OCI-LY1 (cell line): ENCODE measurements at regions not wholly inside any gene's neighbourhood (a gene's known extent, or its start where the extent isn't known, plus 50 kb on each side); places are given as distances from the start of the nearest gene placed in this dataset.

ENCODE experiments used
- H2AFZ ChIP-seq: fragments of 200-600 bp; sonication (generic), shearing (Covaris generic); 2 replicates; pipeline ENCODE4 v1.6.0; 2014; ENCODE audit warnings: antibody characterized with exemption, mild to moderate bottlenecking, low read length
- H3F3A ChIP-seq: fragments of 200-600 bp; sonication (generic), shearing (Covaris generic); 2 replicates; pipeline ENCODE4 v1.6.0; 2014; ENCODE audit warnings: mild to moderate bottlenecking, antibody characterized with exemption, low read length, moderate library complexity; ENCODE audit not compliant: insufficient read depth
- H3K27ac ChIP-seq: fragments of 200-600 bp; sonication (generic); 2 replicates; pipeline ENCODE4 v1.5.1; 2014; ENCODE audit warnings: low read length, mixed run types, mild to moderate bottlenecking, low read depth; ENCODE audit not compliant: poor library complexity, severe bottlenecking
- H3K27me3 ChIP-seq: fragments of 200-600 bp; sonication (generic); 2 replicates; pipeline ENCODE4 v1.6.0; 2014; ENCODE audit warnings: antibody characterized with exemption, mild to moderate bottlenecking, low read length, moderate library complexity; ENCODE audit not compliant: insufficient read depth
- H3K36me3 ChIP-seq: fragments of 200-600 bp; sonication (generic); 2 replicates; pipeline ENCODE4 v1.6.1; 2014; ENCODE audit warnings: mild to moderate bottlenecking, antibody characterized with exemption, low read length, moderate library complexity, mixed read lengths; ENCODE audit not compliant: insufficient read depth
- H3K4me1 ChIP-seq: fragments of 200-600 bp; sonication (generic); 2 replicates; pipeline ENCODE4 v1.5.1; 2014; ENCODE audit warnings: mild to moderate bottlenecking, low read length, moderate library complexity; ENCODE audit not compliant: insufficient read depth, severe bottlenecking
- H3K4me2 ChIP-seq: fragments of 200-600 bp; sonication (generic), shearing (Covaris generic); 2 replicates; pipeline ENCODE4 v1.6.1; 2014; ENCODE audit warnings: low read length
- H3K4me3 ChIP-seq: fragments of 200-600 bp; sonication (generic); 2 replicates; pipeline ENCODE4 v1.5.1; 2014; ENCODE audit warnings: low read length, low read depth, mild to moderate bottlenecking, mixed read lengths; ENCODE audit not compliant: poor library complexity, severe bottlenecking
- H3K79me2 ChIP-seq: fragments of 200-600 bp; shearing (Covaris generic); 2 replicates; pipeline ENCODE4 v1.6.1; 2016; ENCODE audit warnings: mixed run types, low read length, mixed read lengths; ENCODE audit not compliant: insufficient read depth
- H3K9ac ChIP-seq: fragments of 200-600 bp; sonication (generic), shearing (Covaris generic); 2 replicates; pipeline ENCODE4 v1.6.1; 2014; ENCODE audit warnings: mild to moderate bottlenecking, low read length, mixed read lengths
- H3K9me2 ChIP-seq: fragments of 200-600 bp; sonication (generic), shearing (Covaris generic); 2 replicates; pipeline ENCODE4 v1.6.1; 2014; ENCODE audit warnings: low read depth, mild to moderate bottlenecking, low read length, mixed read lengths
- H3K9me3 ChIP-seq: fragments of 200-600 bp; shearing (Covaris generic); 2 replicates; pipeline ENCODE4 v1.6.1; 2014; ENCODE audit warnings: low read length, mixed read lengths
- H4K20me1 ChIP-seq: fragments of 200-600 bp; sonication (generic), shearing (Covaris generic); 2 replicates; pipeline ENCODE4 v1.6.0; 2016; ENCODE audit warnings: mild to moderate bottlenecking, low read length; ENCODE audit not compliant: insufficient read depth
- CTCF ChIP-seq: fragments of 200-600 bp; sonication (generic), shearing (Covaris generic); IDR thresholded peaks from 2 replicates; pipeline ENCODE4 v1.5.1; 2017; ENCODE audit warnings: mild to moderate bottlenecking, antibody characterized with exemption, low read length, moderate library complexity, mixed read lengths
- EZH2 ChIP-seq: fragments of 200-600 bp; sonication (generic), shearing (Covaris generic); IDR thresholded peaks from 2 replicates; pipeline ENCODE4 v1.8.0; 2017; ENCODE audit warnings: borderline replicate concordance, mixed run types, mild to moderate bottlenecking, antibody characterized with exemption, low read length, moderate library complexity, mixed read lengths

GRCh38 chr4:110424144-110424543 lies 51.8 kb upstream of the ENPEP start:
- H3K4me2 ChIP-seq: no peak overlapping the region
- no peaks in the 10 kb centered on the region for H3K9me2 ChIP-seq
- no peaks in the 10 kb centered on the region for H3K79me2 ChIP-seq
- H2AFZ ChIP-seq: no peak overlapping the region
- H3K9ac ChIP-seq: no peak overlapping the region
- no peak overlapping the region for H3K4me3 ChIP-seq
- H3K36me3 ChIP-seq: no peaks in the 10 kb centered on the region
- H4K20me1 ChIP-seq: no peaks in the 10 kb centered on the region
- H3K4me1 ChIP-seq: no peaks in the 10 kb centered on the region
- no peak overlapping the region for H3K27ac ChIP-seq
- no peaks in the 10 kb centered on the region for H3F3A ChIP-seq
- H3K27me3 ChIP-seq: no peaks in the 10 kb centered on the region
- no peaks in the 10 kb centered on the region for H3K9me3 ChIP-seq
- TF ChIP-seq EZH2: no peak
- no peak for TF ChIP-seq CTCF

- H3K4me1 ChIP-seq: no peaks in the 10 kb centered on the region
- no peaks in the 10 kb centered on the region for H3K27me3 ChIP-seq
Observed at GRCh38 chr4:110418641-110419040, 57.3 kb upstream of the ENPEP start.

GRCh38 chr4:110417136-110417535 lies 58.8 kb upstream of the ENPEP start:
- Histone ChIP-seq H3K4me3 (no peak overlapping the region), H3K27ac (no peak overlapping the region), H4K20me1 (no peaks in the 10 kb centered on the region), H3F3A (no peaks in the 10 kb centered on the region), H3K36me3 (no peaks in the 10 kb centered on the region), H3K9me2 (no peaks in the 10 kb centered on the region), H3K79me2 (no peaks in the 10 kb centered on the region), H3K4me1 (peaks cover 7% of the 10 kb centered on the region), H3K9me3 (no peaks in the 10 kb centered on the region), H3K4me2 (no peak overlapping the region), H3K9ac (no peak overlapping the region), H3K27me3 (no peaks in the 10 kb centered on the region), H2AFZ (no peak overlapping the region)
- TF ChIP-seq EZH2 (no peak), CTCF (no peak)

More at GRCh38 chr4:110418641-110419040, 57.3 kb upstream of the ENPEP start:
- no peak overlapping the region for H3K4me2 ChIP-seq
- no peaks in the 10 kb centered on the region for H3K79me2 ChIP-seq
- H3K4me3 ChIP-seq: no peak overlapping the region
- no peaks in the 10 kb centered on the region for H3K36me3 ChIP-seq
- no peak overlapping the region for H3K9ac ChIP-seq
- no peak overlapping the region for H2AFZ ChIP-seq
- no peak overlapping the region for H3K27ac ChIP-seq
- TF ChIP-seq EZH2: no peak
- no peak for TF ChIP-seq CTCF
- H3K9me2 ChIP-seq: no peaks in the 10 kb centered on the region
- no peaks in the 10 kb centered on the region for H3F3A ChIP-seq
- no peaks in the 10 kb centered on the region for H4K20me1 ChIP-seq
- no peaks in the 10 kb centered on the region for H3K9me3 ChIP-seq
